HepG2 (cell line): ENCODE measurements at regions not wholly inside any gene's neighbourhood (a gene's known extent, or its start where the extent isn't known, plus 50 kb on each side); places are given as distances from the start of the nearest gene placed in this dataset.

Experiments used
- ATF2 ChIP-seq: sonication (generic); formaldehyde crosslinking; IDR thresholded peaks from 2 replicates; pipeline ENCODE4 v1.4.0; 2020; ENCODE audit warnings: missing genetic modification reagents
- ATRX ChIP-seq: sonication (generic); formaldehyde crosslinking; IDR thresholded peaks from 2 replicates; pipeline ENCODE4 v1.4.0; 2020; ENCODE audit warnings: missing genetic modification reagents, borderline replicate concordance
- EED ChIP-seq: sonication (generic); formaldehyde crosslinking; IDR thresholded peaks from 2 replicates; pipeline ENCODE4 v1.5.0; 2020; ENCODE audit warnings: mild to moderate bottlenecking, missing genetic modification reagents
- HMG20A ChIP-seq: IDR thresholded peaks from 2 replicates; pipeline ENCODE4 v1.6.1; 2016; ENCODE audit warnings: borderline replicate concordance
- JUND ChIP-seq: sonication (generic); formaldehyde crosslinking; IDR thresholded peaks from 2 replicates; pipeline ENCODE4 v1.8.0; 2022; ENCODE audit warnings: mild to moderate bottlenecking, missing genetic modification reagents
- KLF6 ChIP-seq: IDR thresholded peaks from 2 replicates; pipeline ENCODE4 v1.8.0; 2016; ENCODE audit warnings: missing biosample characterization, missing genetic modification reagents
- TGIF2 ChIP-seq: IDR thresholded peaks from 2 replicates; pipeline ENCODE4 v1.6.1; 2016; ENCODE audit warnings: control low read depth, missing compliant biosample characterization
- THYN1 ChIP-seq: sonication (generic); formaldehyde crosslinking; IDR thresholded peaks from 2 replicates; pipeline ENCODE4 v1.8.1; 2023; ENCODE audit warnings: low read depth, mild to moderate bottlenecking, moderate library complexity, missing genetic modification reagents, borderline replicate concordance
- TSC22D2 ChIP-seq: sonication (generic); formaldehyde crosslinking; IDR thresholded peaks from 2 replicates; pipeline ENCODE4 v1.5.1; 2020; ENCODE audit warnings: missing genetic modification reagents, mild to moderate bottlenecking, borderline replicate concordance
- ZFP36L1 ChIP-seq: sonication (generic); formaldehyde crosslinking; IDR thresholded peaks from 2 replicates; pipeline ENCODE4 v1.8.0; 2022; ENCODE audit warnings: mild to moderate bottlenecking, missing genetic modification reagents, moderate library complexity
- ZNF260 ChIP-seq: sonication (generic); formaldehyde crosslinking; IDR thresholded peaks from 2 replicates; pipeline ENCODE4 v1.4.0; 2020; ENCODE audit warnings: missing genetic modification reagents, low read depth, mild to moderate bottlenecking, borderline replicate concordance
- ZNF562 ChIP-seq: sonication (generic); formaldehyde crosslinking; IDR thresholded peaks from 2 replicates; pipeline ENCODE4 v1.8.0; 2022; ENCODE audit warnings: missing genetic modification reagents, borderline replicate concordance
- ZNF784 ChIP-seq: sonication (generic); formaldehyde crosslinking; IDR thresholded peaks from 2 replicates; pipeline ENCODE4 v1.5.1; 2020; ENCODE audit warnings: missing genetic modification reagents, mild to moderate bottlenecking, borderline replicate concordance
- ZNF839 ChIP-seq: sonication (generic); formaldehyde crosslinking; IDR thresholded peaks from 2 replicates; pipeline ENCODE4 v1.4.0; 2020; ENCODE audit warnings: missing genetic modification reagents, mild to moderate bottlenecking, borderline replicate concordance
- TF ChIP-seq, protein P1 (sequence below), 2 experiments: sonication (generic) in 1 of 2; formaldehyde crosslinking in 1 of 2; IDR thresholded peaks; 2 replicates each; pipeline versions ENCODE4 v1.5.1 to v1.6.1; 2011 to 2020; ENCODE audit warnings: borderline replicate concordance in 1 of 2, low read depth in 1 of 2, low read length in 1 of 2, mild to moderate bottlenecking in 1 of 2, missing genetic modification reagents in 1 of 2, moderate library complexity in 1 of 2
- TF ChIP-seq, protein P2 (sequence below): sonication (generic); formaldehyde crosslinking; IDR thresholded peaks from 2 replicates; pipeline ENCODE4 v1.5.1; 2020; ENCODE audit warnings: missing genetic modification reagents, mild to moderate bottlenecking, borderline replicate concordance

DNA sequence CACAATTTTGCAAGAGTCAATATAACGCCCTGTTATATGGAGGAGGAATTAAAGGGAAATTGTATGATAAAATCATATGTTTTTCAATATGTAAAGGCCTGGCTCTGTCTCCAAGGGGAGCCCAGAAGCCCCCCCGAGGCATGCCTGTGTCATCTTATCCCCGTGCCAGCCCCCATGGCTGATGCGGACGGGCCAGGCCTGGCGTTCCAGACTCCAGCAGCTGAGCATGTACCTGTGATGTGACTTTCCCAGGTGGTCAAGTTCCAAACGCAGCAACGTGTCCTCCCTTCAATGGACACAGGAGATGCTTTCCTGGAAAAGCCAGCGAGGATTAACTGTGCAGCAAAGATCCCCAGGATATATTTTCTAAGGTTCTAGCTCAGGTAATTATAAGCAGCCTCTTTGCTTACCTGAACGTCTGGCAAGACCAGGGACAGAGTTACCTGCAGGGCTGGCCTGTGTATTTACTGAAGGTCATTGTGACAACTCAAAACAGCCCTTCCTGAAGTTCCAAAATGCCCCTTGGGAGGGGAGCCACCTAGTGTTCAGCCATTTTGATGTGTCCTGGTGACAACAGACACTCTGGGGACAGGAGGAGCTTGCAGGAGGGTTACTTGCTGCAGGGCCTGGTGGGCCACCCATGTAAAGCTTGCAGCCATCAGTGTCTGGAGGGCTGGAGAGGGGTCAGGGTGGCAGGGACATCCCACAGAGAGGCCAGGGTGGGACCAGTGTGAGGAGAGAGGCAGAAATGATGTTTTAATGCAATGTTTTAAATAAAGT is 53.3 kb upstream of the RNU6ATAC start (continued):
- no peak for TF ChIP-seq ATF2 (CRISPR knock-in tag)
- TF ChIP-seq EED (CRISPR knock-in tag), result no peak
- no peak for TF ChIP-seq ZFP36L1 (CRISPR knock-in tag)
- TF ChIP-seq ZNF562, result no peak
- TF ChIP-seq ZNF839 (CRISPR knock-in tag), result no peak
- TF ChIP-seq HMG20A (CRISPR knock-in tag), result no peak
- TF ChIP-seq ZNF784 (CRISPR knock-in tag), result no peak
- no peak for TF ChIP-seq KLF6 (CRISPR knock-in tag)
- TF ChIP-seq, protein P1, sequence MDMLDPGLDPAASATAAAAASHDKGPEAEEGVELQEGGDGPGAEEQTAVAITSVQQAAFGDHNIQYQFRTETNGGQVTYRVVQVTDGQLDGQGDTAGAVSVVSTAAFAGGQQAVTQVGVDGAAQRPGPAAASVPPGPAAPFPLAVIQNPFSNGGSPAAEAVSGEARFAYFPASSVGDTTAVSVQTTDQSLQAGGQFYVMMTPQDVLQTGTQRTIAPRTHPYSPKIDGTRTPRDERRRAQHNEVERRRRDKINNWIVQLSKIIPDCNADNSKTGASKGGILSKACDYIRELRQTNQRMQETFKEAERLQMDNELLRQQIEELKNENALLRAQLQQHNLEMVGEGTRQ (IDR thresholded peaks at IDR 0.05; ENCODE audit: low read depth, low read length), result no peak
- TF ChIP-seq, protein P1 (CRISPR knock-in tag; IDR thresholded peaks at IDR 0.05; ENCODE audit: borderline replicate concordance), result no peak
- no peak for TF ChIP-seq ATRX (CRISPR knock-in tag)
- TF ChIP-seq, protein P2, sequence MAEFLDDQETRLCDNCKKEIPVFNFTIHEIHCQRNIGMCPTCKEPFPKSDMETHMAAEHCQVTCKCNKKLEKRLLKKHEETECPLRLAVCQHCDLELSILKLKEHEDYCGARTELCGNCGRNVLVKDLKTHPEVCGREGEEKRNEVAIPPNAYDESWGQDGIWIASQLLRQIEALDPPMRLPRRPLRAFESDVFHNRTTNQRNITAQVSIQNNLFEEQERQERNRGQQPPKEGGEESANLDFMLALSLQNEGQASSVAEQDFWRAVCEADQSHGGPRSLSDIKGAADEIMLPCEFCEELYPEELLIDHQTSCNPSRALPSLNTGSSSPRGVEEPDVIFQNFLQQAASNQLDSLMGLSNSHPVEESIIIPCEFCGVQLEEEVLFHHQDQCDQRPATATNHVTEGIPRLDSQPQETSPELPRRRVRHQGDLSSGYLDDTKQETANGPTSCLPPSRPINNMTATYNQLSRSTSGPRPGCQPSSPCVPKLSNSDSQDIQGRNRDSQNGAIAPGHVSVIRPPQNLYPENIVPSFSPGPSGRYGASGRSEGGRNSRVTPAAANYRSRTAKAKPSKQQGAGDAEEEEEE (CRISPR knock-in tag), result no peak
- no peak for TF ChIP-seq TGIF2 (CRISPR knock-in tag)
- no peak for TF ChIP-seq ZNF260 (CRISPR knock-in tag)
- TF ChIP-seq JUND (CRISPR knock-in tag), result no peak
- TF ChIP-seq THYN1 (CRISPR knock-in tag), result no peak
- TF ChIP-seq TSC22D2 (CRISPR knock-in tag), result no peak
